ENCODE measurements at regions not wholly inside any gene's neighbourhood (a gene's known extent, or its start where the extent isn't known, plus 50 kb on each side); places are given as distances from the start of the nearest gene placed in this dataset.

DNA sequence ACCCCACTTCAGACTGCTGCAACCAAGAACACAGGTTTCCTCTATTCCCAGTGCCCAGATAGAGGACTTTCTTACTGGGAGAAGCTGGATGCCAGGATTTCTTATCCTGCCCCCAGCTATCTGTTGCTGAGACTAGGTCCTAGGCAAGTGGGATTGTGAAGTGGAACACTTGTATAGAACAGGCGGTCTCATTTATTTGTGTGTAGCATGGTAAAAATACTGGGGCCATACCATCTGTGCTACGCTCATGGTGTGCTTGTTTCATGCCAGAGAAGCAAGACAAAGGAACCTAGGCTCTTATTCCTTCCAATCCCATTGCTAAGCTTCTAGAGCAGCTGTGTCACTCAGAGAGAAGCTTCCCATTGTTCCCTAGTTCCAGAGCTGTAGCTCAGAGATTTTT, 191.5 kb upstream of the EPHA6 start:
- no peak for FAIRE-seq
- no peak for DNase-seq (ENCODE audit: extremely low read depth in 1 of 4, low spot score in 3 of 4)
- Histone ChIP-seq H3K27me3 (ENCODE audit: control insufficient read depth in 2 of 2, insufficient read depth in 2 of 2, low read length in 2 of 2) (no peaks in the 10 kb centered on the region), H3K79me2 (ENCODE audit: control insufficient read depth, insufficient read depth, low read length) (no peaks in the 10 kb centered on the region), H3K9me3 (replicated peaks; ENCODE audit: control insufficient read depth, insufficient read depth, low read depth, low read length) (no peaks in the 10 kb centered on the region), H4K20me1 (replicated peaks; ENCODE audit: control insufficient read depth, insufficient read depth, low read length) (no peaks in the 10 kb centered on the region), H3K4me3 (no peak overlapping the region), H3K36me3 (ENCODE audit: control insufficient read depth, insufficient read depth, low read length) (no peaks in the 10 kb centered on the region), H3K4me2 (ENCODE audit: insufficient read depth, low read length) (no peak overlapping the region), H3K4me1 (replicated peaks in 1 of 2; ENCODE audit: control insufficient read depth in 2 of 2, insufficient read depth in 2 of 2, low read length in 2 of 2) (no peaks in the 10 kb centered on the region), H3K9ac (ENCODE audit: insufficient read depth in 1 of 2, low read depth in 2 of 2, low read length in 2 of 2) (no peak overlapping the region), H3K27ac (ENCODE audit: extremely low read depth, low read depth, low read length) (no peak overlapping the region), H2AFZ (ENCODE audit: low read depth, low read length) (no peak overlapping the region), H3K9me1 (ENCODE audit: control insufficient read depth, insufficient read depth, low read length) (no peaks in the 10 kb centered on the region)
- in situ Hi-C loops (cut with MboI) = no loop called here
- POLR2A ChIA-PET = no interaction called here
- no TSS peak for BruUV-seq (replicated peaks)
- CTCF ChIA-PET (ENCODE audit: low intra/inter-chr PET ratio) = no interaction called here
- WGBS (ENCODE audit: insufficient coverage, low coverage, missing lambda C conversion rate) = 0% methylated on average over 2 of the region's 2 CpGs
- no peak for ATAC-seq
- intact Hi-C loops (cut with micrococcal nuclease) = no loop called here
- TF ChIP-seq, protein P1, sequence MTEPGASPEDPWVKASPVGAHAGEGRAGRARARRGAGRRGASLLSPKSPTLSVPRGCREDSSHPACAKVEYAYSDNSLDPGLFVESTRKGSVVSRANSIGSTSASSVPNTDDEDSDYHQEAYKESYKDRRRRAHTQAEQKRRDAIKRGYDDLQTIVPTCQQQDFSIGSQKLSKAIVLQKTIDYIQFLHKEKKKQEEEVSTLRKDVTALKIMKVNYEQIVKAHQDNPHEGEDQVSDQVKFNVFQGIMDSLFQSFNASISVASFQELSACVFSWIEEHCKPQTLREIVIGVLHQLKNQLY (CRISPR knock-in tag; conservative IDR thresholded peaks at IDR 0.05) = no peak
- TF ChIP-seq ZNF668 (CRISPR knock-in tag; IDR thresholded peaks at IDR 0.05) (no peak), ZNF184 (CRISPR knock-in tag; IDR thresholded peaks at IDR 0.05) (no peak), RBBP5 (IDR thresholded peaks at IDR 0.05; ENCODE audit: borderline replicate concordance, insufficient read depth, low read length, poor library complexity, severe bottlenecking) (no peak), HES1 (IDR thresholded peaks at IDR 0.05; ENCODE audit: low read depth) (no peak), CBFA2T3 (IDR thresholded peaks at IDR 0.05) (no peak), SIN3B (IDR thresholded peaks at IDR 0.05; ENCODE audit: low read depth) (no peak), MEF2D (tag; conservative IDR thresholded peaks at IDR 0.05; ENCODE audit: low read depth) (no peak), SNIP1 (IDR thresholded peaks at IDR 0.05; ENCODE audit: low read depth) (no peak), ATF2 (CRISPR knock-in tag; IDR thresholded peaks at IDR 0.05) (no peak), ZNF124 (CRISPR knock-in tag; IDR thresholded peaks at IDR 0.05) (no peak), HDAC3 (IDR thresholded peaks at IDR 0.05; ENCODE audit: borderline replicate concordance, partially characterized antibody) (no peak)
- TF ChIP-seq, protein P2, sequence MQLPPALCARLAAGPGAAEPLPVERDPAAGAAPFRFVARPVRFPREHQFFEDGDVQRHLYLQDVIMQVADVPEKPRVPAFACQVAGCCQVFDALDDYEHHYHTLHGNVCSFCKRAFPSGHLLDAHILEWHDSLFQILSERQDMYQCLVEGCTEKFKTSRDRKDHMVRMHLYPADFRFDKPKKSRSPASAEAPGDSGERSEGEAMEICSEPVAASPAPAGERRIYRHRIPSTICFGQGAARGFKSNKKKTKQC (CRISPR knock-in tag; IDR thresholded peaks at IDR 0.05) = no peak
- TF ChIP-seq, protein P3, sequence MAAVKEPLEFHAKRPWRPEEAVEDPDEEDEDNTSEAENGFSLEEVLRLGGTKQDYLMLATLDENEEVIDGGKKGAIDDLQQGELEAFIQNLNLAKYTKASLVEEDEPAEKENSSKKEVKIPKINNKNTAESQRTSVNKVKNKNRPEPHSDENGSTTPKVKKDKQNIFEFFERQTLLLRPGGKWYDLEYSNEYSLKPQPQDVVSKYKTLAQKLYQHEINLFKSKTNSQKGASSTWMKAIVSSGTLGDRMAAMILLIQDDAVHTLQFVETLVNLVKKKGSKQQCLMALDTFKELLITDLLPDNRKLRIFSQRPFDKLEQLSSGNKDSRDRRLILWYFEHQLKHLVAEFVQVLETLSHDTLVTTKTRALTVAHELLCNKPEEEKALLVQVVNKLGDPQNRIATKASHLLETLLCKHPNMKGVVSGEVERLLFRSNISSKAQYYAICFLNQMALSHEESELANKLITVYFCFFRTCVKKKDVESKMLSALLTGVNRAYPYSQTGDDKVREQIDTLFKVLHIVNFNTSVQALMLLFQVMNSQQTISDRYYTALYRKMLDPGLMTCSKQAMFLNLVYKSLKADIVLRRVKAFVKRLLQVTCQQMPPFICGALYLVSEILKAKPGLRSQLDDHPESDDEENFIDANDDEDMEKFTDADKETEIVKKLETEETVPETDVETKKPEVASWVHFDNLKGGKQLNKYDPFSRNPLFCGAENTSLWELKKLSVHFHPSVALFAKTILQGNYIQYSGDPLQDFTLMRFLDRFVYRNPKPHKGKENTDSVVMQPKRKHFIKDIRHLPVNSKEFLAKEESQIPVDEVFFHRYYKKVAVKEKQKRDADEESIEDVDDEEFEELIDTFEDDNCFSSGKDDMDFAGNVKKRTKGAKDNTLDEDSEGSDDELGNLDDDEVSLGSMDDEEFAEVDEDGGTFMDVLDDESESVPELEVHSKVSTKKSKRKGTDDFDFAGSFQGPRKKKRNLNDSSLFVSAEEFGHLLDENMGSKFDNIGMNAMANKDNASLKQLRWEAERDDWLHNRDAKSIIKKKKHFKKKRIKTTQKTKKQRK (IDR thresholded peaks at IDR 0.05; ENCODE audit: borderline replicate concordance, low read depth, low read length) = no peak
- TF ChIP-seq, protein P4, sequence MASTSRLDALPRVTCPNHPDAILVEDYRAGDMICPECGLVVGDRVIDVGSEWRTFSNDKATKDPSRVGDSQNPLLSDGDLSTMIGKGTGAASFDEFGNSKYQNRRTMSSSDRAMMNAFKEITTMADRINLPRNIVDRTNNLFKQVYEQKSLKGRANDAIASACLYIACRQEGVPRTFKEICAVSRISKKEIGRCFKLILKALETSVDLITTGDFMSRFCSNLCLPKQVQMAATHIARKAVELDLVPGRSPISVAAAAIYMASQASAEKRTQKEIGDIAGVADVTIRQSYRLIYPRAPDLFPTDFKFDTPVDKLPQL (IDR thresholded peaks at IDR 0.05; ENCODE audit: extremely low read depth, insufficient read length) = no peak

All from K562 (cell line).